ENCODE measurements at regions not wholly inside any gene's neighbourhood (a gene's known extent, or its start where the extent isn't known, plus 50 kb on each side); places are given as distances from the start of the nearest gene placed in this dataset.

GRCh38 chr1:5748286-5749225 lies 243.7 kb downstream of the NPHP4 start:
- no peak for DNase-seq

DNA sequence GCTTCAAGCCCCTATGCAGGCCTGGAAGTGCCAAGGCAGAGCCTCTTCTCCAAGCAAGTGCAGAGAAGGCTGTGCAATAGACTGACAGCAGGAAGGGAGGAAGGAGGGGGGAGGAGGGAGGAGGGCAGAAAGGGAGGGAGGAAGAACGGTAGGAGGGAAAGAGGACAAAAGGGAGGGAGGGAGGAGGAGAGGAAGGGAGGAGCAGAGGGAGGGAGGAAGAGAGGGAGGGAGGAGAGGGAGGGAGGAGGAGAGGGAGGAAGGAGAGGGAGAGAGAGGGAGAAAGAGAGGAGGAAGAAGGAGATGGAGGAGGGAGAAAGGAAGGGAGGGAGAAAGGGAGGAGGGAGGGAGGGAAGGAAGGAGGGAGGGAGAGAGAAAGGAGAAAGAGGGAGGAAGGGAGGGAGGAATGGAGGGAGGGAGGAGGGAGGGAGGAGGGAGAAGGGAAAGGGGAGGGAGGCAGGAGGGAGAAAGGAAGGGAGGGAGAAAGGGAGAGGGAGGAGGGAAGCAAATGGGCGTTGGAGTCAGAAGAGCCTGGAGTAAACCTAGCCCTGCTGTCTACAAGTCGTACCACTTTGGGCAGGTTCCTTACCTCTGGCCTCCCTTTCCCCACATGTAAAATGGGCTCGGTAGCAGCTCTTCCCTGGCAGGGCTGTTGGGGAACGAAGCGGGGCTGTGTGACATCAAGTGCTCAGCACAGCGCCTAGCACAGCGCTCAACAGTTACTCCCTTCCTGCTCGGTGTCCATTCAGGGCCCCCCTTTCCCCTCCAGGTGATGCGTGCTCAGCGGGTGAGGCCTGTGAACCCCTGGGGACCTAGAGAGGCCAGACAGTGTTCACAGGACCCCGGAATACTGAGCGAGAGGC lies 244.6 kb downstream of the NPHP4 start:
- DNase-seq, result no peak

GRCh38 chr1:5746611-5747425 lies 245.4 kb downstream of the NPHP4 start:
- DNase-seq, result no peak

DNA sequence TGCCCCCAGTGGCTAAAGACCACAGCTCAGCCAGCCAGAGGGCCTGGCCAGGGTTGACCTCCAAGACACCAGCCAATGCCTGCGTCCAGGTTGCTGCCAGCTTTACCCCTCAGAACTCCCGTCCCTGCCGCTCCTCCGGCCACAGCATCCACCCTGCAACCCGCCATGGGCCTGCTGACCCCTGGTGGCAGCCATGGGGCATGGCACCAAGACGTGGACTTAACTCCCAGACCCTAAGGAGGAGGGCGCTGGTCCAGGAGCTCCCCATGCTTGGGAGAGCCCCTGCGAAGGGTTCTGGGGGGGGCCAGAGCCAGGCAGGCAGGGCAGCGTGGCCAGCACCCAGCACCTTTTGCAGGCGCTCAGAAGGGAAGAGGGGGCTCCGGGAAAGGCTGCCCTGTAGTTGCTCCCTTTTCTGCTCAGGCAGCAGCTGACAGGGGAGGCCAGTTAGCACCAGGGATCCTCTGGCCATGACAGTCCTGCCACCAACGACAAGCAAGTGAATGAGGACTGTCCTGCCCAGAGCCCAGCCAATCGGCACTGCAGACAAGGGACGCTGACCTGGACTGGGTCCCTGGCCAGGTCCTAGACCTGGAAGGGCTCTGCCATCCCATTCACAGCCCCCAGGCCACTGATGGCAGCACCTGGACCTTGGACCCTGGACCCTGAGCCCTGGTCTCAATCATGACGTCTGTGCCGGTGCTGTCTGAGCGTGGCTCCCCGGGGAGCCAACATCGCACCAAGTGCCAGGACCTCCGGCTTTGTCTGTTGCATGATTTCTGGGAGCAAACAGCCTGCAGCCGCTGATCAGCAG lies 246.2 kb downstream of the NPHP4 start:
- peak in 3 of 4 experiments; percentile 9 to 36 (median 12) for DNase-seq

- DNase-seq, result no peak
These were observed 247.1 kb downstream of the NPHP4 start for GRCh38 chr1:5744911-5745799.

- no peak for DNase-seq
These were observed 247.9 kb downstream of the NPHP4 start for GRCh38 chr1:5744341-5744740.

GRCh38 chr1:5743435-5744095 lies 248.7 kb downstream of the NPHP4 start:
- no peak for DNase-seq

DNA sequence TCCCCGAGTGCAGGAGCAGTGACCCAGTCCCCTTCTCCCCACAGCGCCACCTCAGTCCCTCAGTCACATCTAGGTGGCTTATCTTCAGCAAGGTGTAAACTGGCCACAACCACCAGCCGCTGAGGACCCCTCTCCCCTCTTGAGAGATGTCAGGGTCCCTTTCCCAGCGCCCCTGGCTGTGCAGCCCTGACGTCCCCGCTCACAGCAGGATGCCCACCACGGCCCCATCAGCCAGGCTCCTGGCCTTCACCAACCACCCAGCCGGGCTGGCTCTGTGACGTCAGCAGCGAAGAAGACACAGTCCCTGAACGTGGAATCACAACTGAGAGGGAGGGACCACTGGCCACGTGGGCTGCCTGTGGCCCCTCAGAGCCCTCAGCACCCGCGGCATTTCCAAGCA lies 249.4 kb downstream of the NPHP4 start:
- no peak for DNase-seq

DNA sequence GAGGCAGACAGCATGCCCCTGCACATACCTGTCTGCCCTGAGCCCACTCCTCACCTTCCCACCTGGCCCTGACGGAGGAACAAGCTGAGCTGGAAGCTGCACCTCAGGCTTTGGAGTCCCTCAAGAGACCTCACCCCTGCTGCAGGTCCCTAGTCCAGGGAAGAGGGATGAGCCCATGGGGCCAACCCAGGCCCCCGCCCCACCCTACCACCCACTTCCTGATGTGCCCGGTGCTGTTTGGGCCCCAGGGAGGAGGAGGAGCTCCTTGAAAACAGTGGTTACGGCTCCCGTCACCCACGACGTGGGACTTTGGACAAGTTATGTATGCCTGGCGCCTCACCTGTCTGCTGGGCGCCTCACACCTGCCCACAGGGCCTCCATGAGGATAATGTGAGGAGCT lies 250.2 kb downstream of the NPHP4 start:
- DNase-seq, result no peak

- no peak for DNase-seq
These were observed 251.1 kb downstream of the NPHP4 start for GRCh38 chr1:5740865-5741860.

DNA sequence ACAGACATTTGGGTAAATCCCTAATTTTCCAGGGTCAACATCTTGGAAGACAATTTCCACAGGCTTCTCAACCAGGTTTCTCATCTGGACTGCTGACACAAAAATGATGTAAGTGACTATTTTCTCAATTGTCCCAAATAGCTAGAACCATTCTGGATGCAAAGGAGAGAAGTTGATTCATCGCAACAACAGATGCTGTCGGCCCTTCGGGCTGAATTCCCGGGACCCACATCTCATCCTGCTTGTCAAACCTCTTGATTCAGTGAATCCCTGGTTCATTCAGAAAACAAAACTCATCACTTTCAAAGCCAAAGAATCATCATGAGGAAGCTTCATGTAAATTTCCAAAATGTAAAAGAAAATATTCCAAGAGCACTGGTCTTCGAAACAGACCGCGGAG lies 251.8 kb downstream of the NPHP4 start:
- DNase-seq, result no peak

DNA sequence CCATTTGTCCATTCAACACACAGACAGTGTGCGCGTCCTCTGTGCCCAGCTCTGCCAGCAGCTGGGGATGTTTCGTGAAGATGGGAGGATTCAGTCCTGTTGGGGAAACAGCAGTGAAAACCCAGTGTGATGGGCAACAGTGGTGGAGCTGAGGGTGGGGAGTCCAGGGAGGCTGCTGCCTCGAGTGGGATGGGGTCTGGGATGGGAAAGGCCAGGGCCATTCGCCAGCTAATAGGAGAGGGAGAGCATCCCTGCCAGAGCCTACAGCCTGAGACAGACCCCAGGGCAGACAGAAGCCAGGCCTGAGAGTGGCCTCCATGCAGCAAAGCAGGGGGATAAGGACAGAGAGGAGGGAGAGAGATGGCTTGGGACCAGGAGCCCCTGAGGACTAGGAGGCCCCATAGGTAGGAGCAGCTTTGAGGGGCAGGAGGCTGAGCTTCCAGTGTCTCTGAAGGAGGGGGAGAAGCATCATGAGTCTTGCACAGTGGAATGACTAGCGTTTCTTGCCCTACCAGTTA lies 252.6 kb downstream of the NPHP4 start:
- DNase-seq, result no peak

- no peak for DNase-seq
These were observed 253.2 kb downstream of the NPHP4 start for GRCh38 chr1:5738911-5739462.

DNA sequence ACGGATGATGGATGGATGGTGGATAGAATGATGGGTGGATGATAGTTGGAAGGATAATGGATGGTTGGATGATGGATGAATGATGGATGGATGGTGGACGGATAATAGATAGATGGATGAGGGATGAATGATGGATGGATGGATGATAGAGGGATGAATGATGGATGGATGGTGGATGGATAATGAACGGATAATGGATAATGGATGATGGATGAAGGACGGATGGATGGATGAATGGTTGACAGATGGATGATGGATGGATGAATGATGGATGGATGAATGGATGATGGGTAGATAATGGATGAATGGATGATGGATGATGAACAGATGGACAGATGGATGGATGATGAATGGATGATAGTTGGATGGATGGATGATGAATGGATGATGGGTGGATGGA lies 255.1 kb downstream of the NPHP4 start:
- DNase-seq, result no peak

- DNase-seq, result no peak
These were observed 257.2 kb downstream of the NPHP4 start for GRCh38 chr1:5734996-5735395.

DNA sequence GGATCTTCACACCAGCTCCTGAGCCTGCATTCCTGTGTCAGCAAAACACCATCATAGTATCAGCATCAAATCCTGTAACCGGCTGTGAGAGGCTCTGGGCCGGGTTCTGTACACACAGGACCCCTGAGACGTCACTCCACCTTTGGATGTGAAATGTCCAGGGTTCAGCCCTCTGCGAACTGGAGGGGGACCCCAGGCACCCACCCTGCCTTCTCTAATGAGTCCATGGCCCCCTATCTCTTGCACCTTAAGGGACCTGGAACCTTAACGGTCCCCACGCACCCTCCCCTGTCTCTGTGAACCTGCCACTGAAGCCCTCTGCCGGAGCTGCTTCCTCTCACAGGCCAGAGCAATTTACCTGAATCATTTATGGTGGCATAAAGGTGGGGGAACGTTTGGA lies 257.8 kb downstream of the NPHP4 start:
- DNase-seq, result no peak

- DNase-seq, result no peak
These were observed 258.6 kb downstream of the NPHP4 start for GRCh38 chr1:5733596-5733995.

DNA sequence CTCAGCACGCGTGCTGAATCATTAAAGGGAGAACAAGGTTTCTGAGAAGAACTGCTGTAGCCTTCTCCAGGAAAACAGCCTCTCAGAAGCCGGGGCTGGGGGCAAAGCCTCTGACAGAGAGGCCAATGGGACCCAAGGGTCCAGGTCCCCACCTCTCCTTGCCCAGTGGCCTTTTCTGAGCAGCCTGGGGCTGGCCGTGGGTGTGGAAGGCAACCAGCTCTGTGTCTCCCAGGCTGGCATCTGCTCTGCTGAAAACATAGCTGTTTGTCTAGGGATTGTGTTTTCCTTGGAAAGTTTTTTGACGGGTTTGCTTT lies 261.2 kb downstream of the NPHP4 start:
- DNase-seq, result no peak

Measured in activated naive CD4-positive, alpha-beta T cell (primary cell).